ENCODE measurements at regions not wholly inside any gene's neighbourhood (a gene's known extent, or its start where the extent isn't known, plus 50 kb on each side); places are given as distances from the start of the nearest gene placed in this dataset.

GRCh38 chr9:105059252-105059651 lies 131.3 kb upstream of the ABCA1 start:
- H3K4me1 Mint-ChIP-seq = peaks cover 4% of the 10 kb centered on the region
- no peaks in the 10 kb centered on the region for H3K9me3 Mint-ChIP-seq
- H3K27ac Mint-ChIP-seq = no peak overlapping the region
- DNase-seq (ENCODE audit: low spot score in 2 of 2) (no peak), ATAC-seq (ENCODE audit: low read depth) (no peak)
- peaks cover 17% of the 10 kb centered on the region for H3K27me3 Mint-ChIP-seq
- H3K36me3 Mint-ChIP-seq = no peaks in the 10 kb centered on the region
- no peak overlapping the region for H3K4me3 Mint-ChIP-seq

DNA sequence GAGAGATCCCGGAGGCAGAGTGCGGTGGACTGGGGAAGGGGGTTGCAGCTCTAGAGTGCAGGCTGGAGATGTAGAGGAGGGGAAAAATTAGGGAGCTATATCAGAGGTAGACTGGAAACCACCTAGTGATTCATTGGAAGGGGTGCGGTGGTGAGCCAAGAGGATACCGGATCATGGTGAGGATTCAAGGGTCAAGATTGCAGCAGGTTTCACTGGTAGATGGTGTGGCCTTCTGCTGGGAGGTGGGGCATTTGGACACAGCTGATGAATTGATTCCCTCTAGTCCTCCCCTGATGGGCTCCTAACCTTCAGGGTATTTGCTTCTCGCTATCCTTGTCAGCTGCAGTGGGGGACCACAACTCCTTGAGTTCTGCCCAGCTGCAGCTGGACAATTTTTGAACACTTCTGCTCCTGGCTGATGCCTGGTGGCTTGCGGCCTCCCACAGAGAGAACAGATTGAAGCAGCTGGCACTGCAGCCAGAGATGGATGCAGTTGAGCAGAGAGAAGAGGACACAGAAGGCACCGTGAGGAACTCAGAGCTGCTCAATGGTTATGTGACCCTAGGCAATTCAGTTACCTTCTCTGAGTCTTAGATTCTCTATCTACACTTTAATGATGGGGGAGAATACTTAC lies 134.4 kb upstream of the ABCA1 start:
- H3K4me1 Mint-ChIP-seq = peaks cover 6% of the 10 kb centered on the region
- H3K27ac Mint-ChIP-seq = no peak overlapping the region
- no peak overlapping the region for H3K4me3 Mint-ChIP-seq
- H3K9me3 Mint-ChIP-seq = no peaks in the 10 kb centered on the region
- DNase-seq (ENCODE audit: low spot score in 2 of 2) = no peak
- no peaks in the 10 kb centered on the region for H3K36me3 Mint-ChIP-seq
- peaks cover 16% of the 10 kb centered on the region for H3K27me3 Mint-ChIP-seq
- no peak for ATAC-seq (ENCODE audit: low read depth)

- H3K36me3 Mint-ChIP-seq = no peaks in the 10 kb centered on the region
- peaks cover 6% of the 10 kb centered on the region for H3K4me1 Mint-ChIP-seq
- no peak for DNase-seq (ENCODE audit: low spot score in 2 of 2)
- H3K9me3 Mint-ChIP-seq = no peaks in the 10 kb centered on the region
- peaks cover 16% of the 10 kb centered on the region for H3K27me3 Mint-ChIP-seq
- H3K4me3 Mint-ChIP-seq = no peak overlapping the region
- no peak overlapping the region for H3K27ac Mint-ChIP-seq
- no peak for ATAC-seq (ENCODE audit: low read depth)
Measured at GRCh38 chr9:105064248-105065097, 136.5 kb upstream of the ABCA1 start.

GRCh38 chr9:105065098-105066088 lies 137.4 kb upstream of the ABCA1 start:
- Mint-ChIP-seq H3K4me1 (peaks cover 6% of the 10 kb centered on the region), H3K4me3 (no peak overlapping the region), H3K9me3 (no peaks in the 10 kb centered on the region), H3K27ac (no peak overlapping the region), H3K27me3 (peaks cover 16% of the 10 kb centered on the region), H3K36me3 (no peaks in the 10 kb centered on the region)
- DNase-seq (ENCODE audit: low spot score in 2 of 2) (no peak), ATAC-seq (ENCODE audit: low read depth) (no peak)

DNA sequence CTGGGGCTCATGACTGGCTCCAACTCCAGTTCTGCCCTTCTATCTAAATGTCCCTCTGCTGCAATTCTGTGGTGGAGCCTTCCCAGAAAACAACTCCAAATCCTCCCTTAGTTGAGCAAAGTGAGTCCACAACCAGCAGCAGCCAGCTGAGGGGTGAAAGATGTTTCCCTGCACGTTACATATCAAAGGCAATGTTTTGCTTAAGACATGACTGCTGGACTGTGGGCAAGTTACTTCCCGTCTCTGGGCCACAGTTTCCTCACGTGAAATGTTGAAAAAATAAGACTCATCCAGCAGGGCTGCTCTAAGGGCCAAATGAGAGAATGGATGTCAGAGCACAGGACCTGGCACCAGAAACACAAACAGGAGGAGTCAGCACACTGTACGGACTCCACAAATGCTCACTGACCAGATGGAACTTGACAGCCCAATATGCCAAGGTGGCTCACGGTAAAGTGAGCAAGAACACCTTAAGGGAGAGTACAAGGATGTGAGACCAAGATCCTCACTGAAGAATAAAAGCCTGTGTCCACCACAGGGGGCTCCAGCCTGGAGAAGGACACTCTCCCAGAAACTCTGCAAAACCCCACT lies 138.4 kb upstream of the ABCA1 start:
- ATAC-seq (ENCODE audit: low read depth) = no peak
- Mint-ChIP-seq H3K4me1 (peaks cover 6% of the 10 kb centered on the region), H3K27ac (no peak overlapping the region), H3K4me3 (no peak overlapping the region), H3K36me3 (no peaks in the 10 kb centered on the region), H3K27me3 (peaks cover 9% of the 10 kb centered on the region), H3K9me3 (no peaks in the 10 kb centered on the region)
- no peak for DNase-seq (ENCODE audit: low spot score in 2 of 2)

DNA sequence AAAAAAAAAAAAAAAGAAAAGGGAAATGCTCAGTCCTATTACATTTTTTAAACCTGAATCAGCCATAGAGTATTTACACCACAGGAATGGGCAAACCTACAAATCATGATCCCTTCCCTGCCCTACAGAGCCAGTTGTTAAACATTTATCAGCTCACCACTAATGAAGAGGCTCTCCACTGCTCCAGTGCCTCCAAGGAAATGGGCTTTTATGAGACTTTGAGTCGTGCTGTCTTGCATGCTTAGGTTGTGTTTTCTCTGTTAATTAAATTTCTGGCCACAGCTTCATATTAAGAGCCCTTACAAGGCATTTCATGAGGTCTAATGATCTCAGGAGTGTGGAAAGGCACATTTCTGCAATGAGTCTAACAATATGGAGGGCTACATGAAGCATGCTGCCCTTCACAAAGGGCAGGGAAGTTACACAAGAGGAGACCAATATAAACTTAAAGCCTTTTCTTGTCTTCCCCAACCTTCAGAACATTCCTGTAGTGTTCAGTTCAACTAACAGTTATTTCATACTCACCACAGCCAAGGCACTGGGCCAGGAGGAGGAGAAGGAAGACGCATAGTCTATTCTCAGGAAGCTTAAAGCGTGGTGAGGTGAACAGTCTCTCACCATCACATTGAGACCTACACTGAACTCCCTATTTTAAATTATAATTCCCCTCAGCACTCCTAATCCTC lies 140.1 kb upstream of the ABCA1 start:
- peaks cover 6% of the 10 kb centered on the region for H3K4me1 Mint-ChIP-seq
- no peak for ATAC-seq (ENCODE audit: low read depth)
- H3K27ac Mint-ChIP-seq = no peak overlapping the region
- H3K4me3 Mint-ChIP-seq = no peak overlapping the region
- no peaks in the 10 kb centered on the region for H3K9me3 Mint-ChIP-seq
- H3K27me3 Mint-ChIP-seq = peaks cover 5% of the 10 kb centered on the region
- no peaks in the 10 kb centered on the region for H3K36me3 Mint-ChIP-seq
- DNase-seq (ENCODE audit: low spot score in 2 of 2) = no peak

GRCh38 chr9:105069285-105069684 lies 141.3 kb upstream of the ABCA1 start:
- no peaks in the 10 kb centered on the region for H3K9me3 Mint-ChIP-seq
- H3K27me3 Mint-ChIP-seq = peaks cover 3% of the 10 kb centered on the region
- no peak overlapping the region for H3K4me3 Mint-ChIP-seq
- DNase-seq (ENCODE audit: low spot score in 2 of 2) (no peak), ATAC-seq (ENCODE audit: low read depth) (no peak)
- H3K36me3 Mint-ChIP-seq = no peaks in the 10 kb centered on the region
- no peak overlapping the region for H3K27ac Mint-ChIP-seq
- peaks cover 2% of the 10 kb centered on the region for H3K4me1 Mint-ChIP-seq

- Mint-ChIP-seq H3K36me3 (no peaks in the 10 kb centered on the region), H3K4me3 (no peak overlapping the region), H3K4me1 (peaks cover 2% of the 10 kb centered on the region), H3K9me3 (no peaks in the 10 kb centered on the region), H3K27me3 (peaks cover 3% of the 10 kb centered on the region), H3K27ac (no peak overlapping the region)
- DNase-seq (ENCODE audit: low spot score in 2 of 2) = no peak
- ATAC-seq (ENCODE audit: low read depth) = no peak
Measured at GRCh38 chr9:105069696-105070095, 141.7 kb upstream of the ABCA1 start.

DNA sequence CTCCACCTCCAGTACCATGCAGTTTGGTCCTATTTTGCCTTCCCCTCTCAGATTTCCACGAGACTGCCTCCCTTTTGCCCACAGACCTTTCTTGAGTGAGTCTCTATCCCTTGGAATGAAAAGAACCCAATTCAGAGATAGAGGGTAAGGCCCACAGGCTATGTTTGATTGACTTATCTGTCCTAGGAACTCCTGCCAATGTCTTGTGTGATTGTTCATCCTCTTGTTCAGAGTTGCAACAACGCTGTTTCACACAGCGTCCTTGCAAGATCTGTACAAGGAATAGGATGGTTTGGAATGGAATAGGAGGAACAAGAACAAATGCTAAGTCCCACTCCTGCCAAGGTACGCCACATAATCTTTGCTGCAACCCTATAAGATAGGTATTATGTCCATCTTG lies 142.2 kb upstream of the ABCA1 start:
- H3K4me3 Mint-ChIP-seq = no peak overlapping the region
- H3K9me3 Mint-ChIP-seq = no peaks in the 10 kb centered on the region
- no peaks in the 10 kb centered on the region for H3K4me1 Mint-ChIP-seq
- H3K27ac Mint-ChIP-seq = no peak overlapping the region
- no peak for ATAC-seq (ENCODE audit: low read depth)
- H3K36me3 Mint-ChIP-seq = no peaks in the 10 kb centered on the region
- no peak for DNase-seq (ENCODE audit: low spot score in 2 of 2)
- no peaks in the 10 kb centered on the region for H3K27me3 Mint-ChIP-seq

DNA sequence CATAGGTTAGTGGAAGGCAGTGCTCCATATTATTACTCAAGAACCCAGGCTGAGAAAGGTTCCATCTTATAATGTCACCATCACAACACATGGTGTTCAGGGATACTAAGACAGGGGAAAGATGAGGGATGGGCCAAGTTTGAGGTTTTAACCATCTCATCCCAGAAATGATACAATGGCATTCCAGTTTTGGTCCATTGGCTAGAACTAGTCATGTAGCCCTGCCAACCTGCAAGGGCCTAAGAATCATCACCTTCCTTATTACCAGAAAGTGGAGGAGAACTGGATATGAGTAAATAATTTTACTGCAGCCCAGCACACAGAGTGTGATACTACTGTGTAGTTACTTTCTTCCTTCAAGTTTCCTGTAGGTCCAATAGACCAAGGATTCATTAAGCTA lies 144.5 kb upstream of the ABCA1 start:
- H3K27ac Mint-ChIP-seq = no peak overlapping the region
- H3K9me3 Mint-ChIP-seq = no peaks in the 10 kb centered on the region
- DNase-seq (ENCODE audit: low spot score in 2 of 2) = no peak
- H3K27me3 Mint-ChIP-seq = no peaks in the 10 kb centered on the region
- no peak overlapping the region for H3K4me3 Mint-ChIP-seq
- ATAC-seq (ENCODE audit: low read depth) = no peak
- H3K36me3 Mint-ChIP-seq = no peaks in the 10 kb centered on the region
- no peaks in the 10 kb centered on the region for H3K4me1 Mint-ChIP-seq

GRCh38 chr9:105073147-105073546 lies 145.2 kb upstream of the ABCA1 start:
- Mint-ChIP-seq H3K4me1 (no peaks in the 10 kb centered on the region), H3K36me3 (no peaks in the 10 kb centered on the region), H3K4me3 (no peak overlapping the region), H3K27ac (no peak overlapping the region), H3K9me3 (no peaks in the 10 kb centered on the region), H3K27me3 (no peaks in the 10 kb centered on the region)
- ATAC-seq (ENCODE audit: low read depth) (no peak), DNase-seq (ENCODE audit: low spot score in 2 of 2) (no peak)

GRCh38 chr9:105074491-105074890 lies 146.5 kb upstream of the ABCA1 start:
- H3K9me3 Mint-ChIP-seq = no peaks in the 10 kb centered on the region
- DNase-seq (ENCODE audit: low spot score in 2 of 2) (no peak), ATAC-seq (ENCODE audit: low read depth) (no peak)
- H3K36me3 Mint-ChIP-seq = no peaks in the 10 kb centered on the region
- no peaks in the 10 kb centered on the region for H3K4me1 Mint-ChIP-seq
- no peak overlapping the region for H3K27ac Mint-ChIP-seq
- no peak overlapping the region for H3K4me3 Mint-ChIP-seq
- H3K27me3 Mint-ChIP-seq = no peaks in the 10 kb centered on the region

GRCh38 chr9:105076729-105077128 lies 148.8 kb upstream of the ABCA1 start:
- ATAC-seq (ENCODE audit: low read depth) = no peak
- H3K9me3 Mint-ChIP-seq = no peaks in the 10 kb centered on the region
- DNase-seq (ENCODE audit: low spot score in 2 of 2) = no peak
- H3K4me1 Mint-ChIP-seq = no peaks in the 10 kb centered on the region
- H3K27me3 Mint-ChIP-seq = no peaks in the 10 kb centered on the region
- no peaks in the 10 kb centered on the region for H3K36me3 Mint-ChIP-seq
- H3K4me3 Mint-ChIP-seq = no peak overlapping the region
- no peak overlapping the region for H3K27ac Mint-ChIP-seq
